Right renal cortex interstitium (tissue), 3 donors: ENCODE measurements at regions not wholly inside any gene's neighbourhood (a gene's known extent, or its start where the extent isn't known, plus 50 kb on each side); places are given as distances from the start of the nearest gene placed in this dataset.
"Not testable (repeated sequence)": the region's sequence is repeated elsewhere in the genome, so short reads cannot be mapped to it uniquely, and the experiment has no call there.

Experiments used
- DNase-seq, 3 donors: peaks; one replicate each; pipeline ENCODE4 v3.0.0-alpha.2; 2013; ENCODE audit warnings: low read depth in 3 of 3, low spot score in 2 of 3

DNA sequence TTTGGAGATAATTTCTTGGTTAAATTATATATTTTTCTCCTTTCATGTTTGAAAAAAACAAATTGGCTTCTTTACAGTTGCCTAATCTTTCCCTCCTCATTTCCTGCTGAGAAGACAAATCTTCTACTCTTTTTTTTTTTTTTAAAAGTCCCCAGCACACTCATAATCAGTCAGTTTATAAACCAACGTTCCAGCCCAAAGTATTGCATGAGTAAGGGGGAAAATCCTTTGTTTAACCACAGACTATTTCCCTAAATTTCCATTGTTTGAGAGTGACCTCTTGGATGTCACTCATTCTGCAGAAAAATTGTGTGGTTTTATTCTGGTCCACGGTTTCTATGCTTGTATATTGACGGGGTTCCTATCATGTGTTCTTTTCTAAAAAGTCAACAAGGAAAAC is 55.1 kb upstream of the TLR4 start:
- DNase-seq, result no peak

- peak in 1 of 3 donors; percentile 10 for DNase-seq
These were observed 59.1 kb upstream of the TLR4 start for GRCh38 chr9:117644932-117645636.

- DNase-seq, result peak; percentile 15 to 52 (median 36)
These were observed 59.9 kb upstream of the TLR4 start for GRCh38 chr9:117644133-117644931.

- DNase-seq, result no peak
These were observed 60.9 kb upstream of the TLR4 start for GRCh38 chr9:117643288-117643654.

DNA sequence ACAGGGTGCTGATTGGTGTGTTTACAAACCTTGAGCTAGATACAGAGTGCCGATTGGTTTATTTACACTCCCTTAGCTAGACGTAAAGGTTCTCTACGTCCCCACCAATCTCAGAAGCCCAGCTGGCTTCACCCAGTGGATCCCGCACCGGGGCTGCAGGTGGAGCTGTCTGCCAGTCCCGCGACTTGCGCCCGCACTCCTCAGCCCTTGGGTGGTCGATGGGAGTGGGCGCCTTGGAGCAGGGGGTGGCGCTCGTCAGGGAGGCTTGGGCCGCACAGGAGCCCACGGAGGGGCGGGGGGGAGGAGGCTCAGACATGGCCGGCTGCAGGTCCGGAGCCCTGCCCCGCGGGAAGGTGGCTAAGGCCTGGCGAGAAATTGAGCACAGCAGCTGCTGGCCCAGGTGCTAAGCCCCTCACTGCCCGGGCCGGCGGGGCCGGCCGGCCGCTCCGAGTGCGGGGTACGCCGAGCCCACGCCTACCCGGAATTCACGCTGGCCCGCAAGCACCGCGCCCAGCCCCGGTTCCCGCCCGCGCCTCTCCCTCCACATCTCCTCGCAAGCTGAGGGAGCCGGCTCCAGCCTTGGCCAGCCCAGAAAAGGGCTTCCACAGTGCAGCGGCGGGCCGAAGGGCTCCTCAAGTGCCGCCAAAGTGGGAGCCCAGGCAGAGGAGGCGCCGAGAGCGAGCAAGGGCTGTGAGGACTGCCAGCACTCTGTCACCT is 61.5 kb upstream of the TLR4 start:
- not testable (repeated sequence) for DNase-seq

GRCh38 chr9:117636681-117637080 is 67.5 kb upstream of the TLR4 start:
- DNase-seq, result no peak

DNA sequence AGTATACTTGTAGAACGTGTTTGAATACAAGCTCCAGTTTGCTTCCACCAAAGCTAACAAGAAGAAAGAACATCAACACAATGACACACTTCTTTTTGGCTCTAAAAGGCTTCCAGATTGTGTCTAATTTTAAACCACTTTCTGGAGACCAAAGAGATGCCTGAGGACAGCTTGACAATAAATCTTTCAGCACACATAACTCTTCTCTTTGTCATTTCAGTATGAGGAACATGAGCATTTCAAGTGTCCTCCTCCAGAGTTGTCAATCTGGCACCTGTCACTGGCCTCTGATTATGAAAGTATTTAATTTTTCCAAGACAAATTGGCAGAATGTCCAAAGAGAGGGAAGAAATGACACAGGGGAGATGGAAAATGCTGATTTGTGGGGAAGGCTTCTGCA is 79.0 kb upstream of the TLR4 start:
- no peak for DNase-seq

DNA sequence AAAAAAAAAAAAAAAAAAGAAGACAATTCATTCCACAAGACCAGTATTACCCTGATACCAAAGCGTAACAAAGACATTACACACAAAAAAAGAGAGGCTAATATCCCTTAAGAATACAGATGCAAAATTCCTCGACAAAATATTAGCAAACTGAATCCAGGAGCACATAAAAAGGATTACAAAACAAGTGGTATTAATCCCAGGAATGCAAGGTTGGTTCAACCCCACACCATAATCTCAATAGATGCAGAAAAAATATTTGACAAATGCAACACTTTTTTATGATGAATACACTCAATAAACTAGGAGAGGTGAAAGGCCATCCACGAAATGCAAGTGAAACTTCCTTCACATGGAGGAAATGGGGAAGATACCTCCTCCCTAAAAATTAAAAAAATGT is 80.1 kb upstream of the TLR4 start:
- no peak for DNase-seq

DNA sequence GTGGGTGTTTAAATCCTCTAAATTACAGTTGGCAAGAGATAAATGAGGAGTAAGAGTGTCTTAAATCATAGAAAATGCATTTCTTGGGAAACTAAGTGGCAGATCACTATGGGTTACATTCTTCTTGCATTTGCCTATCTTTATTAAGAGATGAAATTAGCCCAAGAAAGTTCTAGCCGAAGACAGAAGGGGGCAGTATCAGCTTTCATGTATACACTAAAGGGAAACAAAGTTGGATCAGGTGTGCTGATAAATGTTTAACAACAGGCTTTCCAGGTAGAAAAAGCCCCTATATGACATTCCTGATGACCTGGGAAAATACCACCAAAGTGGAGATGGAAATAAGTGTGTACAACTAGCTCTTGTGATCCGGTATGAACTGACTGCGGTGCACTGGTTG is 81.9 kb upstream of the TLR4 start:
- no peak for DNase-seq

GRCh38 chr9:117616431-117616831 is 87.8 kb upstream of the TLR4 start:
- DNase-seq, result no peak

DNA sequence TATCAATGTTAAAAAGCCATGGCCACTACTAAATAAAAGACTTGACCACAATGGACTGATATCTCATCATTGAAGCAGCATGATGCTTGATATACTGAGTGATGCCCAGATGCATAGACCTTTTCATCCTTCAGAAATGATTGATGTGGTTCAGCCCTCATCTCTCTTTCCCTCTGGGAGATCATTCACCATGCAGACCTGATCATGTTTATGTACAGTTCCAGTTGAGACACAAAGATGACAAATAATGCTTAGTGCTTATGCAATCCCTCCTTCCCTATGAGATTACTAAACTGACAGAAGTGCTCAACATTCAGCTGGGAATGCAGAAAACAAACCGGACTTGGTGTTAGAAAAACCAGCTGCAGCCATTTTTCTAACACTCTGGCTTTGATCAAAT is 91.9 kb upstream of the TLR4 start:
- no peak for DNase-seq

DNA sequence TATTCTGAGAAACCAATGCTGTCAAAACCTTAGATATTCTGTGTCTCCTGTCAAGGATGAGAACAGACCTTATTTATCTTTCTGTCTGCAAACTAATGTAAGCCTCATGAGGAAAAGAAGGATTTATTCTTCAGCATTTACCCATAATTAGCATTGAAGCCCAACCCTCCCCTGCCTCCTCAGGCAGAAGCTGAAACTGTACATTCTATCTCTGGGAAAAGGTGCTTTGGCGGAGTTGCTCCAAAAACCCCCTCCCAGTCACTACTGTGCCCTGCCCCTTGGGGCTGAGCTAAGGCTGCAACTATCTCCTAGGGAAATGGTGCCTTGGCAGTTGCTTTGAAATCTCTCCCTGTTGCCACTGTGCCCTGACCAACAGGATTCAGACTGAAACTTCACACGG is 106.2 kb upstream of the TLR4 start:
- DNase-seq, result no peak

DNA sequence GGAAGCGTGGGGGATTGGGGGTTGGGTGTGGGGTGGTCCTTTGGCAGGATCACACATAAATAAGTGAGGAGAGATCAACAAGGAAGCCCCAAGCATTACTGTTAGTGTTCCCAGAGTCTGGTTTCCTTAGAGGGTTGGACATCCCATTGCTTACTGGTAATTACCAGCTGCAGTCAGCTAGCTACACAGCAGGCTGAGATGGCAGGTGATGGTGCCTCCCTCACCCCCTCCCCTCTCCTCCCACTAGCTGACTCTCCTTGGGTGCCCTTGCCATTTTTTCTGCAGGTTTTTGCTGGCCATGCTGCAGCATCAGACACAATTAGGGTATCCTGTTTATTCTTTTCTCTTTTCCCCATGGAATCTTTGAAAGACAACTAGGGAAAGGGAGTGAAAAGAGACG is 107.5 kb upstream of the TLR4 start:
- no peak for DNase-seq

GRCh38 chr9:117595650-117596049 is 108.6 kb upstream of the TLR4 start:
- DNase-seq, result no peak

- DNase-seq, result no peak
These were observed 116.9 kb upstream of the TLR4 start for GRCh38 chr9:117587263-117587662.

- no peak for DNase-seq
These were observed 130.1 kb upstream of the TLR4 start for GRCh38 chr9:117574099-117574498.

DNA sequence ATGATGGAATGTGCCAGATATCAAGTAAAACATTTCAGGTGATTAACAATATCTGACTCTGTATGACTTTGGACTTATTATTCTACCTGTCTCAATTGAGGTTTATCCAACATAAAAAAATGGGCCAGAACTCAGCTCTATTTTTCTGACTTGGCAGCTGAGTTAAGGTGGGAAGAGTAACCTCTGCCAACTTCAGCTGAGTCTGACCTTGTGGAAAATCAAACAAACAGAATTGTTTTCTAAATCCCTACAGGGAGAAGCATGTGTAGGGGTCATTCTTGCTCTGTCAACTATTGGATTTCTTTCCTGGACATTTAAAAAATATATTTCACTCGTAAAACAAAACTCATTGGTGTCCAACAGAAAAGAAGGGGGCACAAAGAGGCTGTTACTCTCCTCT is 139.4 kb upstream of the TLR4 start:
- no peak for DNase-seq

- DNase-seq, result no peak
These were observed 142.4 kb upstream of the TLR4 start for GRCh38 chr9:117561761-117562160.

GRCh38 chr9:117555964-117556629 is 141.2 kb upstream of the ASTN2 start:
- DNase-seq, result no peak

DNA sequence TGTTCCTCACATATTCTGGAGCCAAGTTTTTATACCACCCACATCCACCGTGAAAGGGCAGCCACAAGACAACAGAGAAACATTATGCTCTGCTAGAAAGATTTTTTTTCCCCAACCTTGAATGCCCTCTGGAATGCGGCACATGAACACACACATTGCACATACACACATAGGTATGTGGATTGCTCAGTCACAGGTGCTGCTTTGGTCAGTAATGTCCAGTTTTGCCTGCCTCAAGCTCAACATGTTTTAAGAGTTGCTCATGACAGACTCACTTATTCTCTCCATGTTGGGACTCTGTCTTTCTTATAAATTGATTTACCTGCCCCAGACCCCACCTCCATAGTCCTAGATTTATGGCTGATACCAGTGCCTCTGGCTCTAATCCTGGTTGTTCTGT is 138.0 kb upstream of the ASTN2 start:
- DNase-seq, result no peak

GRCh38 chr9:117551171-117551570 is 136.3 kb upstream of the ASTN2 start:
- no peak for DNase-seq
